ENCODE measurements at regions not wholly inside any gene's neighbourhood (a gene's known extent, or its start where the extent isn't known, plus 50 kb on each side); places are given as distances from the start of the nearest gene placed in this dataset.
"Not testable (repeated sequence)": the region's sequence is repeated elsewhere in the genome, so short reads cannot be mapped to it uniquely, and the experiment has no call there.

- no peaks in the 10 kb centered on the region for H3K36me3 ChIP-seq (ENCODE audit: control insufficient read depth in 5 of 5, insufficient read depth in 5 of 5, low read length in 5 of 5)
- H3K9me3 ChIP-seq (ENCODE audit: control insufficient read depth in 5 of 5, low read length in 5 of 5): peaks cover 0 to 10% (median 9%) of the 10 kb centered on the region in 5 donors
- no peaks in the 10 kb centered on the region for H3K27me3 ChIP-seq (ENCODE audit: control insufficient read depth in 5 of 5, insufficient read depth in 4 of 5, low read length in 5 of 5)
- no peak overlapping the region for H3K4me3 ChIP-seq (ENCODE audit: low read depth in 1 of 5, low read length in 5 of 5)
- H3K9ac ChIP-seq (ENCODE audit: low read length in 5 of 5): no peak overlapping the region
- H3K4me1 ChIP-seq (ENCODE audit: control insufficient read depth in 5 of 5, insufficient read depth in 5 of 5, low read length in 5 of 5): no peaks in the 10 kb centered on the region
- no peak overlapping the region for H3K27ac ChIP-seq (ENCODE audit: low read depth, low read length)
These were observed 462.6 kb upstream of the ZEB2 start for GRCh38 chr2:144982481-144982880.

- H3K27me3 ChIP-seq (ENCODE audit: control insufficient read depth in 5 of 5, insufficient read depth in 4 of 5, low read length in 5 of 5): no peaks in the 10 kb centered on the region
- no peak overlapping the region for H3K27ac ChIP-seq (ENCODE audit: low read depth, low read length)
- no peaks in the 10 kb centered on the region for H3K9me3 ChIP-seq (ENCODE audit: control insufficient read depth in 5 of 5, low read length in 5 of 5)
- no peaks in the 10 kb centered on the region for H3K36me3 ChIP-seq (ENCODE audit: control insufficient read depth in 5 of 5, insufficient read depth in 5 of 5, low read length in 5 of 5)
- no peak overlapping the region for H3K4me3 ChIP-seq (ENCODE audit: low read depth in 1 of 5, low read length in 5 of 5)
- H3K9ac ChIP-seq (ENCODE audit: low read length in 5 of 5): no peak overlapping the region
- no peaks in the 10 kb centered on the region for H3K4me1 ChIP-seq (ENCODE audit: control insufficient read depth in 5 of 5, insufficient read depth in 5 of 5, low read length in 5 of 5)
These were observed 456.0 kb upstream of the ZEB2 start for GRCh38 chr2:144975881-144976280.

- H3K4me1 ChIP-seq (ENCODE audit: control insufficient read depth in 5 of 5, insufficient read depth in 5 of 5, low read length in 5 of 5): no peaks in the 10 kb centered on the region
- no peak overlapping the region for H3K27ac ChIP-seq (ENCODE audit: low read depth, low read length)
- H3K9ac ChIP-seq (ENCODE audit: low read length in 5 of 5): no peak overlapping the region
- H3K36me3 ChIP-seq (ENCODE audit: control insufficient read depth in 5 of 5, insufficient read depth in 5 of 5, low read length in 5 of 5): no peaks in the 10 kb centered on the region
- H3K9me3 ChIP-seq (ENCODE audit: control insufficient read depth in 5 of 5, low read length in 5 of 5): peaks cover 0 to 7% (median 0%) of the 10 kb centered on the region in 5 donors
- no peaks in the 10 kb centered on the region for H3K27me3 ChIP-seq (ENCODE audit: control insufficient read depth in 5 of 5, insufficient read depth in 4 of 5, low read length in 5 of 5)
- no peak overlapping the region for H3K4me3 ChIP-seq (ENCODE audit: low read depth in 1 of 5, low read length in 5 of 5)
These were observed 452.8 kb upstream of the ZEB2 start for GRCh38 chr2:144972676-144973075.

GRCh38 chr2:144971786-144972335 lies 451.9 kb upstream of the ZEB2 start:
- H3K27me3 ChIP-seq (ENCODE audit: control insufficient read depth in 5 of 5, insufficient read depth in 4 of 5, low read length in 5 of 5): no peaks in the 10 kb centered on the region
- H3K36me3 ChIP-seq (ENCODE audit: control insufficient read depth in 5 of 5, insufficient read depth in 5 of 5, low read length in 5 of 5): no peaks in the 10 kb centered on the region
- H3K4me1 ChIP-seq (ENCODE audit: control insufficient read depth in 5 of 5, insufficient read depth in 5 of 5, low read length in 5 of 5): no peaks in the 10 kb centered on the region
- H3K27ac ChIP-seq (ENCODE audit: low read depth, low read length): no peak overlapping the region
- H3K9me3 ChIP-seq (ENCODE audit: control insufficient read depth in 5 of 5, low read length in 5 of 5): peaks cover 0 to 7% (median 0%) of the 10 kb centered on the region in 5 donors
- no peak overlapping the region for H3K9ac ChIP-seq (ENCODE audit: low read length in 5 of 5)
- H3K4me3 ChIP-seq (ENCODE audit: low read depth in 1 of 5, low read length in 5 of 5): no peak overlapping the region

GRCh38 chr2:144970410-144970809 lies 450.5 kb upstream of the ZEB2 start:
- H3K36me3 ChIP-seq (ENCODE audit: control insufficient read depth in 5 of 5, insufficient read depth in 5 of 5, low read length in 5 of 5); H3K9ac ChIP-seq (ENCODE audit: low read length in 5 of 5); H3K9me3 ChIP-seq (ENCODE audit: control insufficient read depth in 5 of 5, low read length in 5 of 5); H3K4me3 ChIP-seq (ENCODE audit: low read depth in 1 of 5, low read length in 5 of 5); H3K4me1 ChIP-seq (ENCODE audit: control insufficient read depth in 5 of 5, insufficient read depth in 5 of 5, low read length in 5 of 5); H3K27ac ChIP-seq (ENCODE audit: low read depth, low read length); H3K27me3 ChIP-seq (ENCODE audit: control insufficient read depth in 5 of 5, insufficient read depth in 4 of 5, low read length in 5 of 5): not testable (repeated sequence)

GRCh38 chr2:144969564-144969963 lies 449.6 kb upstream of the ZEB2 start:
- H3K27me3 ChIP-seq (ENCODE audit: control insufficient read depth in 5 of 5, insufficient read depth in 4 of 5, low read length in 5 of 5); H3K36me3 ChIP-seq (ENCODE audit: control insufficient read depth in 5 of 5, insufficient read depth in 5 of 5, low read length in 5 of 5); H3K9me3 ChIP-seq (ENCODE audit: control insufficient read depth in 5 of 5, low read length in 5 of 5); H3K4me1 ChIP-seq (ENCODE audit: control insufficient read depth in 5 of 5, insufficient read depth in 5 of 5, low read length in 5 of 5); H3K27ac ChIP-seq (ENCODE audit: low read depth, low read length); H3K4me3 ChIP-seq (ENCODE audit: low read depth in 1 of 5, low read length in 5 of 5); H3K9ac ChIP-seq (ENCODE audit: low read length in 5 of 5): not testable (repeated sequence)

- Histone ChIP-seq H3K36me3 (ENCODE audit: control insufficient read depth in 5 of 5, insufficient read depth in 5 of 5, low read length in 5 of 5) (no peaks in the 10 kb centered on the region), H3K27me3 (ENCODE audit: control insufficient read depth in 5 of 5, insufficient read depth in 4 of 5, low read length in 5 of 5) (no peaks in the 10 kb centered on the region), H3K4me3 (ENCODE audit: low read depth in 1 of 5, low read length in 5 of 5) (no peak overlapping the region), H3K9ac (ENCODE audit: low read length in 5 of 5) (no peak overlapping the region), H3K4me1 (ENCODE audit: control insufficient read depth in 5 of 5, insufficient read depth in 5 of 5, low read length in 5 of 5) (no peaks in the 10 kb centered on the region), H3K27ac (ENCODE audit: low read depth, low read length) (no peak overlapping the region), H3K9me3 (ENCODE audit: control insufficient read depth in 5 of 5, low read length in 5 of 5) (peaks cover 0 to 10% (median 0%) of the 10 kb centered on the region in 5 donors)
These were observed 448.0 kb upstream of the ZEB2 start for GRCh38 chr2:144967961-144968360.

GRCh38 chr2:144965172-144965571 lies 445.3 kb upstream of the ZEB2 start:
- H3K9ac ChIP-seq (ENCODE audit: low read length in 5 of 5): no peak overlapping the region
- H3K27me3 ChIP-seq (ENCODE audit: control insufficient read depth in 5 of 5, insufficient read depth in 4 of 5, low read length in 5 of 5): no peaks in the 10 kb centered on the region
- H3K27ac ChIP-seq (ENCODE audit: low read depth, low read length): no peak overlapping the region
- no peaks in the 10 kb centered on the region for H3K36me3 ChIP-seq (ENCODE audit: control insufficient read depth in 5 of 5, insufficient read depth in 5 of 5, low read length in 5 of 5)
- no peaks in the 10 kb centered on the region for H3K4me1 ChIP-seq (ENCODE audit: control insufficient read depth in 5 of 5, insufficient read depth in 5 of 5, low read length in 5 of 5)
- peaks cover 0 to 10% (median 0%) of the 10 kb centered on the region in 5 donors for H3K9me3 ChIP-seq (ENCODE audit: control insufficient read depth in 5 of 5, low read length in 5 of 5)
- H3K4me3 ChIP-seq (ENCODE audit: low read depth in 1 of 5, low read length in 5 of 5): no peak overlapping the region

GRCh38 chr2:144963031-144963430 lies 443.1 kb upstream of the ZEB2 start:
- Histone ChIP-seq H3K9ac (ENCODE audit: low read length in 5 of 5) (no peak overlapping the region), H3K27me3 (ENCODE audit: control insufficient read depth in 5 of 5, insufficient read depth in 4 of 5, low read length in 5 of 5) (no peaks in the 10 kb centered on the region), H3K9me3 (ENCODE audit: control insufficient read depth in 5 of 5, low read length in 5 of 5) (peaks cover 0 to 2% (median 0%) of the 10 kb centered on the region in 5 donors), H3K36me3 (ENCODE audit: control insufficient read depth in 5 of 5, insufficient read depth in 5 of 5, low read length in 5 of 5) (no peaks in the 10 kb centered on the region), H3K4me3 (ENCODE audit: low read depth in 1 of 5, low read length in 5 of 5) (no peak overlapping the region), H3K4me1 (ENCODE audit: control insufficient read depth in 5 of 5, insufficient read depth in 5 of 5, low read length in 5 of 5) (no peaks in the 10 kb centered on the region), H3K27ac (ENCODE audit: low read depth, low read length) (no peak overlapping the region)

- Histone ChIP-seq H3K27me3 (ENCODE audit: control insufficient read depth in 5 of 5, insufficient read depth in 4 of 5, low read length in 5 of 5) (no peaks in the 10 kb centered on the region), H3K4me3 (ENCODE audit: low read depth in 1 of 5, low read length in 5 of 5) (no peak overlapping the region), H3K27ac (ENCODE audit: low read depth, low read length) (no peak overlapping the region), H3K9ac (ENCODE audit: low read length in 5 of 5) (no peak overlapping the region), H3K9me3 (ENCODE audit: control insufficient read depth in 5 of 5, low read length in 5 of 5) (no peaks in the 10 kb centered on the region), H3K4me1 (ENCODE audit: control insufficient read depth in 5 of 5, insufficient read depth in 5 of 5, low read length in 5 of 5) (no peaks in the 10 kb centered on the region), H3K36me3 (ENCODE audit: control insufficient read depth in 5 of 5, insufficient read depth in 5 of 5, low read length in 5 of 5) (no peaks in the 10 kb centered on the region)
These were observed 439.5 kb upstream of the ZEB2 start for GRCh38 chr2:144959416-144959815.
